H1 (cell line): ENCODE measurements at regions not wholly inside any gene's neighbourhood (a gene's known extent, or its start where the extent isn't known, plus 50 kb on each side); places are given as distances from the start of the nearest gene placed in this dataset.

ENCODE experiments used
- CTCF ChIP-seq, 3 experiments: IDR thresholded peaks; 1 replicate in 2 of 3; 2 replicates in 1 of 3; pipeline versions ENCODE4 v1.5.1 to v1.6.1; 2011; ENCODE audit warnings: low read length in 3 of 3, mild to moderate bottlenecking in 3 of 3, inconsistent platforms in 2 of 3, low read depth in 1 of 3, moderate library complexity in 1 of 3; ENCODE audit not compliant: insufficient read depth in 1 of 3; ENCODE audit errors: control extremely low read depth in 1 of 3

- no peak for TF ChIP-seq CTCF (IDR thresholded peaks at IDR 0.05; ENCODE audit: control extremely low read depth in 1 of 3, insufficient read depth in 1 of 3, low read depth in 1 of 3, low read length in 3 of 3)
Measured at GRCh38 chr9:86601697-86602096, 247.5 kb upstream of the TUT7 start (continued).
